ENCODE measurements at regions not wholly inside any gene's neighbourhood (a gene's known extent, or its start where the extent isn't known, plus 50 kb on each side); places are given as distances from the start of the nearest gene placed in this dataset.

- no peaks in the 10 kb centered on the region for H3K27me3 ChIP-seq (ENCODE audit: control insufficient read depth, insufficient read depth, low read length)
- TF ChIP-seq, protein P1, sequence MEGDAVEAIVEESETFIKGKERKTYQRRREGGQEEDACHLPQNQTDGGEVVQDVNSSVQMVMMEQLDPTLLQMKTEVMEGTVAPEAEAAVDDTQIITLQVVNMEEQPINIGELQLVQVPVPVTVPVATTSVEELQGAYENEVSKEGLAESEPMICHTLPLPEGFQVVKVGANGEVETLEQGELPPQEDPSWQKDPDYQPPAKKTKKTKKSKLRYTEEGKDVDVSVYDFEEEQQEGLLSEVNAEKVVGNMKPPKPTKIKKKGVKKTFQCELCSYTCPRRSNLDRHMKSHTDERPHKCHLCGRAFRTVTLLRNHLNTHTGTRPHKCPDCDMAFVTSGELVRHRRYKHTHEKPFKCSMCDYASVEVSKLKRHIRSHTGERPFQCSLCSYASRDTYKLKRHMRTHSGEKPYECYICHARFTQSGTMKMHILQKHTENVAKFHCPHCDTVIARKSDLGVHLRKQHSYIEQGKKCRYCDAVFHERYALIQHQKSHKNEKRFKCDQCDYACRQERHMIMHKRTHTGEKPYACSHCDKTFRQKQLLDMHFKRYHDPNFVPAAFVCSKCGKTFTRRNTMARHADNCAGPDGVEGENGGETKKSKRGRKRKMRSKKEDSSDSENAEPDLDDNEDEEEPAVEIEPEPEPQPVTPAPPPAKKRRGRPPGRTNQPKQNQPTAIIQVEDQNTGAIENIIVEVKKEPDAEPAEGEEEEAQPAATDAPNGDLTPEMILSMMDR (IDR thresholded peaks at IDR 0.05; ENCODE audit: insufficient read depth, low read length, poor library complexity, severe bottlenecking), result no peak
- no peak for DNase-seq (ENCODE audit: low read depth)
- H3K36me3 ChIP-seq (ENCODE audit: control insufficient read depth, insufficient read depth, low read length), result no peaks in the 10 kb centered on the region
- no peak overlapping the region for H3K4me3 ChIP-seq (ENCODE audit: low read depth, low read length)
Observed at GRCh38 chr2:21571686-21572085, 447.9 kb downstream of the TDRD15 start.

DNA sequence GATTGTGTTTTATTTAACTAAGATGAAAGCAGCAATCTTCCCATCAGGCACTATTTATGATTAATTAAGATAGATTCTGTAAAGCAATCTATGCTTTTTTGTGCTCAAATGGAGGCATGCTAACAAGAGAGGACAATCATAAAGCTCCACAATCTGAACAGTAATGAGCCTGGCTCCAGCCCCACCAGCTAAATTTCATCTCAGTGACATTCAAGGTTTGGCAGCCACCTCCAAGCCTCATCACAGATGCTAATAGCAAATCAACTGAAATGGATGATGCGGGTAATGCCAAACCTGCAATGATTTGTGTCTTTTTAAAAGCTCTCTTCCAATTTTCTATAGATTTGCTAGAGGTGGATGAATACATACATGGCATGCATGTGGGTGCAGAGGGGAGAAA is 456.6 kb downstream of the TDRD15 start:
- no peak for DNase-seq (ENCODE audit: low read depth)
- Histone ChIP-seq H3K27me3 (ENCODE audit: control insufficient read depth, insufficient read depth, low read length) (no peaks in the 10 kb centered on the region), H3K36me3 (ENCODE audit: control insufficient read depth, insufficient read depth, low read length) (no peaks in the 10 kb centered on the region), H3K4me3 (ENCODE audit: low read depth, low read length) (no peak overlapping the region)
- TF ChIP-seq, protein P1 (IDR thresholded peaks at IDR 0.05; ENCODE audit: insufficient read depth, low read length, poor library complexity, severe bottlenecking), result no peak

DNA sequence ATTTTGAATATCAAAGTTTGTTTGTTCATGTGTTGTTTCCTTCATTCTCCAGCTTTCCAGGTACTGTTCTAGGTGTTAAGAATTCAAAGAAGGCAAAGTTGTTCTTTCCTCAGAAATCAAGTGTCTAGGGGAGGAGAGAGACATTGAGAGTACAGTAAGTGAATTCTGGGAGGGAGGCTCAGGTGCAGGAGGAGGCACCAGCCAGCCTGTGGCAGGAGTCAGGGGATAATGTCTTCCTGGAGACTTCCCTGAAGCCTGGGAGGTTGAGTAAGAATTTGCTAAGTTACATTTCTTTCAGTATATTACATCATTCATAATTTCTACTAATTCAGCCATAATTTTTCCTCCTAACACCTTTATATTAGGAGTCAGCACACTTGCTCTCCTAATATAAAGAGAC is 462.1 kb downstream of the TDRD15 start:
- Histone ChIP-seq H3K36me3 (ENCODE audit: control insufficient read depth, insufficient read depth, low read length) (no peaks in the 10 kb centered on the region), H3K4me3 (ENCODE audit: low read depth, low read length) (no peak overlapping the region), H3K27me3 (ENCODE audit: control insufficient read depth, insufficient read depth, low read length) (no peaks in the 10 kb centered on the region)
- TF ChIP-seq, protein P1 (IDR thresholded peaks at IDR 0.05; ENCODE audit: insufficient read depth, low read length, poor library complexity, severe bottlenecking), result no peak
- no peak for DNase-seq (ENCODE audit: low read depth)

DNA sequence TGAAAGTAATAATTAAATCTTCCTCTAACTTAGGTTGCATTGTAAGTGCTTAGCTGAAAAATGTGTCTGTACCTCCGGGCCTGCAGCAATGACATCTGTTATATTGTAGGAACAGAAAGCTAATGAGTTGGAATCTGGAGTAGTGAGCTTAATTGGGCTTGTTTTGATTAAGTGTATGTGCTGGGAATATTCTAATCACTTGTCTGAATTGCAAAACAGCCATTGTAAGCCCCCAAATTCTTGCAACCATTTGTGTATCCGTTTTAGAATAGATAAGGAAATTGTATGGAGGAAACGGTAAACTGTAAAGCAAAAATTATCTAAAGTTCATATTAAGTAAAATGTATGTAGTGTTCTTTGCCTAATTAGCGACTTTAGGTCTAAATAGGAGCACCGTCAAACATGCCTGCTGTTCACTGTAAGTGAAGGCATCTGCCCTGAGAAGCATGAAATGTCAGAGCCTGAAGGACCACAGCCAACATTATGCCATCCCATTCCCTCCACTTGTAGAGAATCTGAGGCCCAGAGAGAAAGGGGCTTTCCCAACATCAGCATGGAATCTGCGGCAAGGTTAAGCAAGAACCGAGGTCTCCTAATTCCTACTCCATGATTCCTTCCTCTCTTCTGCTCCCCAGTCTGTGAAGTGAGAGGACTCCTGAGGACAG is 466.4 kb downstream of the TDRD15 start:
- no peak for DNase-seq (ENCODE audit: low read depth)
- Histone ChIP-seq H3K4me3 (ENCODE audit: low read depth, low read length) (no peak overlapping the region), H3K36me3 (ENCODE audit: control insufficient read depth, insufficient read depth, low read length) (no peaks in the 10 kb centered on the region), H3K27me3 (ENCODE audit: control insufficient read depth, insufficient read depth, low read length) (no peaks in the 10 kb centered on the region)
- TF ChIP-seq, protein P1 (IDR thresholded peaks at IDR 0.05; ENCODE audit: insufficient read depth, low read length, poor library complexity, severe bottlenecking), result no peak

DNA sequence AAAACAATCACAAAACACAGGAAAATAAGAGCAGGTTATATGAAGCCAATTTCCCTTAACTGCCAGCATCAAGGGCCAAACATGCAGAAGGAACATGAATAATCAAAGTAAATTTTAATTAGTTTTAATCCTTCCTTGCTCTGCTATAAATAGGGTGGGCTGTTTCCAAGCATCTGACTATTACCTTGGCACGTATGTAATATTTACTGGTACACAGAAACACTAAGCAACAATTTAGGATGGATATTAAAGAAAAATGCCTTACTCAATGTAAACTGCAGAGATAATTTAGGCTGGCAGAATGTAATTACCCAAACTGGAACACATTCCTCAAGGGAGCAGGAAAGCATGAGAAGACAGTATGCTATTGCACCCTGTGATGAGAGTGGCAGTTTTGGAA is 468.2 kb downstream of the TDRD15 start:
- TF ChIP-seq, protein P1 (IDR thresholded peaks at IDR 0.05; ENCODE audit: insufficient read depth, low read length, poor library complexity, severe bottlenecking), result no peak
- Histone ChIP-seq H3K27me3 (ENCODE audit: control insufficient read depth, insufficient read depth, low read length) (no peaks in the 10 kb centered on the region), H3K4me3 (ENCODE audit: low read depth, low read length) (no peak overlapping the region), H3K36me3 (ENCODE audit: control insufficient read depth, insufficient read depth, low read length) (no peaks in the 10 kb centered on the region)
- no peak for DNase-seq (ENCODE audit: low read depth)

DNA sequence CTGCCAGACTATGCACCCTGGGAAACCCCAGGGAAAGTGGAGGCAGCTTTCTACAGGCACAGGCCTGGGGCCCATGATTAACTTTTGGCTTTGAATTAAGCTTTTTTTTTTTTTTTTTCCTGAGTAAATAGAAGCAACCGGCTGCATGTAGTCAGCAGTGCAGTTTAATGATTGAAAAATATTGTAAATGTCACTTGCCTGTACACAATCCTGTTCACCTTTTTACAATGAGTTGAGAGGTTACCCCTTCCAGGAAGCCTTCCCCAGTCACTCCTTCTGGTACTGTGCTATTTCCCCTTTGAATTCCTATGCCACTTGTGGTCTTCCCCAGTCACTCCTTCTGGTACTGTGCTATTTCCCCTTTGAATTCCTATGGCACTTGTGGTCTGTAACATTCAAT is 475.6 kb downstream of the TDRD15 start:
- H3K4me3 ChIP-seq (ENCODE audit: low read depth, low read length), result no peak overlapping the region
- H3K27me3 ChIP-seq (ENCODE audit: control insufficient read depth, insufficient read depth, low read length), result no peaks in the 10 kb centered on the region
- DNase-seq (ENCODE audit: low read depth), result no peak
- TF ChIP-seq, protein P1 (IDR thresholded peaks at IDR 0.05; ENCODE audit: insufficient read depth, low read length, poor library complexity, severe bottlenecking), result no peak
- no peaks in the 10 kb centered on the region for H3K36me3 ChIP-seq (ENCODE audit: control insufficient read depth, insufficient read depth, low read length)

Data from kidney epithelial cell (primary cell).